HG03064 (cell line): ENCODE measurements at regions not wholly inside any gene's neighbourhood (a gene's known extent, or its start where the extent isn't known, plus 50 kb on each side); places are given as distances from the start of the nearest gene placed in this dataset.
A peak's percentile ranks its signal among the peaks of the same experiment; 100 is the strongest.

Experiments
- ATAC-seq: cut with Tn5 transposase; IDR thresholded peaks from one replicate; pipeline ENCODE4 v1.9.1; 2021; ENCODE audit warnings: low read depth; ENCODE audit not compliant: unreplicated experiment

- no peak for ATAC-seq
These were observed 140.2 kb upstream of the CTTNBP2 start for GRCh38 chr7:118013252-118014010.

GRCh38 chr7:118022546-118022945 lies 149.3 kb upstream of the CTTNBP2 start:
- no peak for ATAC-seq

- no peak for ATAC-seq
These were observed 153.6 kb upstream of the CTTNBP2 start for GRCh38 chr7:118026791-118027190.

- no peak for ATAC-seq
These were observed 155.0 kb upstream of the CTTNBP2 start for GRCh38 chr7:118028226-118028625.

- no peak for ATAC-seq
These were observed 154.0 kb upstream of the LSM8 start for GRCh38 chr7:118029826-118030422.

GRCh38 chr7:118033273-118033672 lies 150.7 kb upstream of the LSM8 start:
- no peak for ATAC-seq

GRCh38 chr7:118039963-118040489 lies 143.9 kb upstream of the LSM8 start:
- no peak for ATAC-seq

GRCh38 chr7:118040562-118040961 lies 143.4 kb upstream of the LSM8 start:
- ATAC-seq = peak; percentile 61

- no peak for ATAC-seq
These were observed 142.6 kb upstream of the LSM8 start for GRCh38 chr7:118041251-118041878.

- no peak for ATAC-seq
These were observed 138.3 kb upstream of the LSM8 start for GRCh38 chr7:118045629-118046028.

- ATAC-seq = no peak
These were observed 137.9 kb upstream of the LSM8 start for GRCh38 chr7:118046086-118046485.

GRCh38 chr7:118046801-118047200 lies 137.2 kb upstream of the LSM8 start:
- ATAC-seq = no peak

GRCh38 chr7:118052336-118052735 lies 131.6 kb upstream of the LSM8 start:
- ATAC-seq = no peak

GRCh38 chr7:118053353-118053752 lies 130.6 kb upstream of the LSM8 start:
- ATAC-seq = no peak

GRCh38 chr7:118054529-118054928 lies 129.4 kb upstream of the LSM8 start:
- ATAC-seq = no peak

- no peak for ATAC-seq
These were observed 128.3 kb upstream of the LSM8 start for GRCh38 chr7:118055647-118056046.

- no peak for ATAC-seq
These were observed 126.6 kb upstream of the LSM8 start for GRCh38 chr7:118057404-118057803.

- ATAC-seq = no peak
These were observed 124.8 kb upstream of the LSM8 start for GRCh38 chr7:118059209-118059608.

GRCh38 chr7:118060692-118061091 lies 123.3 kb upstream of the LSM8 start:
- no peak for ATAC-seq

GRCh38 chr7:118061386-118061785 lies 122.6 kb upstream of the LSM8 start:
- no peak for ATAC-seq

GRCh38 chr7:118072893-118073674 lies 110.9 kb upstream of the LSM8 start:
- ATAC-seq = no peak
